Activated CD4-positive, alpha-beta T cell treated with anti-CD3 and anti-CD28 coated beads, Interleukin-2, Interleukin-6, amounts not matched to agents 100 ng/mL and 50 ng/mL, durations not matched to agents 16 hours and 8 hours (primary cell): ENCODE measurements at regions not wholly inside any gene's neighbourhood (a gene's known extent, or its start where the extent isn't known, plus 50 kb on each side); places are given as distances from the start of the nearest gene placed in this dataset.
A peak's percentile ranks its signal among the peaks of the same experiment; 100 is the strongest.

Experiments
- DNase-seq: peaks from one replicate; pipeline ENCODE4 v3.0.0-alpha.2; 2020

DNA sequence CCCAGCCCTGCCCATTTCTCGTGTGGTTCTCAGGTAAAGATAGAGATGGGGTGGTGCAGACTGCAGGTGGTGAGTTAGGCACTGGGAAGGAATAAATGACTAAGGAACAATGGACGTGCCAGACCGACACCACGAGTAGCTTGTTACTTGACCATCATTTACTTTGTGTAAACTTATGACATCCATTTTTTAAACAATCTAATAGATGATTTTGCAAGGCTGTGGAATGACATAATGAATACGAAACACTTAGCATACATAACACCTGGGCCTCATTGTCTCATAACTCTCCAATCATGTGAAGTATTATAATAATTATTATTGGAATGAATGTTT, 137.3 kb upstream of the CPEB2 start:
- DNase-seq = no peak

DNA sequence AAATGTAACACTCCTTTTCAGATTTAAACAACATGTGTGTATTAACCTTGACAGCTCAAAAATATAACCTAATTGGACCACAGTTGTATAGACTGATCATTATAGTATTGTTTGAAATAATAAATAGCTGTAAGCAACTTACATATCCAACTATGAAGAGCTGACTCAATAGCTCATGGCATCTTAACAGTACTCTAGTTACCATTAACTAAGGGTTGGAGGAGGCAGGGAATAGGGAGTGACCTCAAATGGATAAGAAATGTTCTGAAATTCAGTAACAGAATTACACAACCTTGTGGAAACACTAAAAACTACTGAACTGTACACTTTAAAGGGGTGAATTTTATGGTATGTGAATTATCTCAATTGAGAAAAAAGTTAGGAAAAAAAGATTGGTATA, 136.5 kb upstream of the CPEB2 start:
- no peak for DNase-seq

DNA sequence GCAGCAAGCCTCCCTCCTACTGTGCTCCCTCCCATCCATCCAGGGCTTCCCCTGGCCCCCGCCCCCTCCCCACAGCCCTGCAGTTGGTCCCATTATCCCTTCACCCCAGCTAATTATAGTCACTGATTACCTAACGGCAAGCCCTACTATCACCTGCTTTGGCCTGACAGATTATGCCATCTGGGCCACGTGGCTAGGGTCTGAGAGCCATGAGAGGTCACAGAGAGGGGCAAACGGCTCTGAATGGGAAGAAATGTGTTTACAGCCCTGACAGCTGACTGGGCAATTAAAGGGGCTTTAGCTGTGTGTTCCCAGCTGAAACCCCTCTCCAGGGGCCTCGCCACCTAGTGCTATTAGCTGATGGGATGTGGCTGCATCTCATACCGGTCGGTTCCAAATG, 134.4 kb upstream of the CPEB2 start:
- no peak for DNase-seq

DNA sequence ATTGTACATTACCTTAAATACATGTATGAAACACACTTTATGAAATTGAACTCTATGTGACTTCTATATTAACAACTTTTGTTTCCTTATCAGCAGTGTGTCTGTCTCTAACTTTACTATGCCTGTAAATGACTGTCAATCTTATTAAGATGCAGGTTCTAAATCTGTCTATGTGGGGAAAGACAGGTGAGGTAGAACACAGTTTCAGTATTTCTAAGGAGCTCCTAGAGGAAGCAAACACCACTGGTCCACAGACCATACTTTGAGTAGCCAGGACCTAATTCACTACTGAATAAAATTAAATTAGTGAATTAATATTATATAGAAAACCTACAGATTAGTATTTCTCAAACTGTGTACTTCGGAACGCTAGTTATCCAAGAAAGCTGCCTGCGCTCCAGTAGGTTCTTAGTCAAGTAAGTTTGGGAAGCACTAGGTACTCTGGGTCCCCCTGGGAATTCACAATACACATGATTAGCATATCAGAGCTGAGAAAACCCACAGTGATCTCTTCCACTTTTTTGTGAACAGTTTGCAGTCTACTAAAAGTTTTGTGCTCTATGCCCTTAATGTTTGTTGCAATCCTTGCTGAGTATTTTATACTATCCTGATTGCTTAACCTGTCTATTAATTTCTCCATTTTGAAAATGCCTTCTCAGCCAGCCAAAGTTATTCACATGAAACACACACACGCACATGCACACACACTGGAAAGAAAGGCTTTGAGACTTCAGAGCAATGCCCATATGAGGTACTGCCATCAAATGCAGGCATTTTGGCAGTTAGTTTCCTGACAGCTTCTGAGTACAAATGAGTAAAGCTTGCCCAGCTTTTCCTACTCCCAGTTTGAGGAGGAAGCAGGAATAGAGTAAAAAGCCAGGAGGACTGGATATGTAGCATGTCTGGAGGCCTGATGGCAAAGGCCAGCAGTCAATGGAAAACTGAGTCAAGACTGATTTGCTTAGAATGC, 133.6 kb upstream of the CPEB2 start:
- no peak for DNase-seq

DNA sequence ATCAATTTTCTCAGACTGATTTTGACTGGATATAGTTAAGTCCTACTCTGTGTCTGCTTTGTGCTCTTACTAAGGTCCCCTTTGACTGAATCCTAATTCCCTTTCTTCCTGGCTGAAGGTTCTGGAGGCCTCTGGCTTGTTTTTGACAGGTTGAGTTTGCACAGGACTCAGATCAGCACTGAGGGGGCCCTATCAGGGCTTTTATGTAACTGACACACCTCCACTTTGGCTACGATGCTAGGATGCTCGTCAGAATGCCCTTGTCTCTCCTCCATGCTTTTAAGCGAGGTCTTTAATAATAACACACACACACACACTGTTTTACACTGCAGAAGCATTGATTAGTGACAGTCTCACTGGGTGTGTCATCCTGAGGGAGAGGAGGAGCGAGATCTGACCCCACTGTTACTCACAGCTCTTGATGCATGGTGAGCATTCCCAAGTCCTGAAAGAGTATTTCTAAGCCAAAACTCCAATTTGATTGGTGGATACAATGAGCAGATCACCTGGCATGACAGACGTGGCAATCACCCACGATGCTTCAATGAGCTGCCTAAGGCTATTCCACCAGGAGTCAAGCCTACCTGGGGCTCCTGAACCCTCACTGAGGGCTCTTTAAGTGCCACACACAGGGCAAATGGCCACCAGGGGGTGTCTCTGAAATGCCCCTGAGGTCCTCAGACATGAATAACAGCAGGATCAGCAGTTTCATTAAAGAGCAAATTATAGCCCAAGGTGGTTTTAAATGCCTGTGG, 130.4 kb upstream of the CPEB2 start:
- DNase-seq = peak; percentile 19

DNA sequence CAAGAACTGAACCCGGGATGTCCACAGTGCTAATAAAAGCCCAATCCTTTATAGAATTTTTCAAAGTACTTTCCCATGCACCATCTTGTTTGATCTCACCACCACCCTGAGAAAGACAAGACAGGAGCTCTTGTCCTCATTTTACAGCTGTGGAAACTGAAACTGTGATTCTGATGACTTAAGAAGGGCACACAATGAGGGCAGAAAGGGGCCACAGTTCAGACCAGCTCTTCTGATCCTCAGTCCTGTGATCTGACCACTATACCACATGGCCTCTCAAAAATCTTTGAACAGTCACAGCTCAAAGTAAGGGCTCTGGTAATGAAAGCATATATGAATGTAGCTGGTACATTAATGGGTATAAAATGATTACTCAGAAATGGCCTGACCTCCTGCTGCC, 127.3 kb upstream of the CPEB2 start:
- DNase-seq = peak; percentile 14

DNA sequence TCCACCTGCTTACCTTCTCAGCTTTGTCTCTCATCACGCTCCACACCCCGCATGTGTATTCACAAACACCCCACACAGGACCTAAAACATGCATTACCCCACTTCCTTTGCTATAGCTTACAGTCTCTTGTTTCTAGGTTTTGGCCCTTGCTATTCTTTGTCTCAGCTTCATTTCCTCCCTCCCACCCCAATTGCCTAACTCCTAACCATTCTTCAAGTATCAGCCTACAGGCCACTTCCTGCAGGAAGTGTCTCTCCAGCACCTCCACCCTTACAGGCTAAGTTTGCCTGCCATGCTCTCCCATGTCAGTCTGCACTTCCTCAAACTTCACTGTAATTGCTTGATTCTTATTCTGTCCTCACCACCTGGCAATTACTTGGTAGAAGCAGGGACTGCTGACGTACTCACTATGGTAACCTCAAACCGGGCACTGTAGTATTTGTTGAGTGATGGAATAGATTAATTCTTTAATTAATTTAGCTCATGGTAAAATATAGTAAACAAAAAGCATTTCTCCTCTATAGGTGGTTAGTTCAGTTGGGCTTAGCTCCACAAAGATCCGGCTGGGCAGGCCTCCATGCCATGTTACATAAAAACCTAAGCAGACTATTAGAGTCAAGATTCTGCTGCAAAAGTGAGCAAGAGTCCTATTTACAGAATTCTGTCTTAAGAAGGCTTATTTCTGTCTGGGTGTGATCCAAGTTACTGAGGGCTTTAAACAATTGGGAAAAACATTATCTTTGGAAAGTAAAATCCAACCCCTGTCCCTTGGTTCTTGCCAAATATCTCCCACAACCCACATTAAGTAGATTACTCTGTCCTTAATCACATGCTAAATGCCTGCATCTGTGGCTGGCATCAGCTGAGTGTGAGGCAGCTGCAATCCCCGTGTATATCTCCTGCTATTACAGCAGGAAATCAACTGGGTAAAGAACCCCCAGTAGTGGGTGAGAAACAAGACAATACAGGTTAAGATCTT, 124.7 kb upstream of the CPEB2 start:
- peak; percentile 12 for DNase-seq

DNA sequence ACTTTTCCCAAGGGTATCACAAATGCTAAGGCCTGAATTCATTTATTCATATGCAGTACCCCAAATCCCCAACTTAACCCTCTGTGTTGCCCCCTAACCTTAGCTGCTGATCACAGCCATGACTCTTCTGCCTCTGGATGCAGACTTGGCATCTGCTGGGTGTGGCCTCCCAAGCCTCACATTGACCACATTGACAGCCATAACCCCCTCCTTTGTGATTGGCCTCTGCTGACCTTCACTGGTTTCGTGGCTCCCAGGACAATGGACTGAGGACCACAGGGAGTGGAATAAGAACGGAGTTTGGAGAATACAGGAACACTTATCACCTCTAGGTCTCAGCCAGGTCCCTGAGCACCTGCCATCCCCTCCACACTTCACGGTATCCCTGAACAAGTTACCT, 123.6 kb upstream of the CPEB2 start:
- DNase-seq = no peak

DNA sequence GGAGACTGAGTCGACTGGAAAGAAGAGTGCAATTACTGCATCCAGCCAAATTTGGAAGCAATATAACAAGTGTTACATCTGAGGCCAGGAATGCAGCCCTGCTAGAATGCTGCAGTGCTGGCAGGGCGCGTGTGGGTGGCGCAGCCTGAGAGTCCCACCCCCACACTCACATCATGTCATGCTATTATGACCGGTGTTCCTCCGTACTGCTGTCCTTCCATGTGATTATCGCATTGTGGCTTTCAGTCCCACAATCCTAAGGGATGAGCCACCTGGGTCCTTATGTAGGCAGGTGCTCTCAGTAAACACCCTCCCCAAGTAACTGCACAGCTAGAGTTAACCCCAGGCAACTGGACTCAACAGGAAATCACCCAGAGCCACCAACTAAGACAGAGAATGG, 122.6 kb upstream of the CPEB2 start:
- DNase-seq = no peak

DNA sequence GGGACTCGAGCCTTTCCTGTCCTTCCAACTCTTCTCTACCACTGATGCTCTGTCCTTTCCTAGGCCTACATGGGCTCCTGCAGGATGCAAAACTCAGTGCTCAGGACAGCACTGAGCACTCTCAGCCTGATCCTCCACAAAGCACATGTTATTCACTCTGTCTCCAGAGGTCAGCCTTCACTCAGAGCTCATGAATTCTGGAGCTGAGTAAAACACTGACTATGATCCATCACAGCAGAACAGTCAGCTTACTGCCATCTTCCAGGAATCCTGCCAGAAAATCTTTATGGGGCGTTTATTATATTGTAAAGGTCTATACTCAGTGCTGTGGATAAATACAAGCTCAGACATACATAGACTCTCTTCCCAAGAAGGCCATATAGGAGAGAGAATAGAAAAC, 121.5 kb upstream of the CPEB2 start:
- no peak for DNase-seq

DNA sequence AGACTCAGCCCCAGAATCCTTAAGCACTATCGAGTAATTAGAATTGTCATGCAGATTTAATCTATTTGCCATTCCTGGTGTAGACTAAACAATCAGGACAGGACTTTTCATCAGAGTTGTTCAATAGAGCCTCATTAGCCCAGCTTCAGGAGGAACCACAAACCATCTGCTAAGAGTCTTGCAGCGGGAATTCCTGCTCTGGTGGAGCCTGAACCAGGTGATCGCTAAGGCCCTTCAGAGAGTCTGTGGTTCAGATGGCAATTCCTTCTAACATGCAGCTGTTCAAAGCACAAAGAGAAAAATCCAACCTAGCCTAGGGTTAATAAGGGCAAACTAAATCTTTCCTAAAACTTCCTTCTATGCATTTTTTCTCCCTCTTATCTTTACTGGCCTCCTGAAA, 119.1 kb upstream of the CPEB2 start:
- DNase-seq = no peak

DNA sequence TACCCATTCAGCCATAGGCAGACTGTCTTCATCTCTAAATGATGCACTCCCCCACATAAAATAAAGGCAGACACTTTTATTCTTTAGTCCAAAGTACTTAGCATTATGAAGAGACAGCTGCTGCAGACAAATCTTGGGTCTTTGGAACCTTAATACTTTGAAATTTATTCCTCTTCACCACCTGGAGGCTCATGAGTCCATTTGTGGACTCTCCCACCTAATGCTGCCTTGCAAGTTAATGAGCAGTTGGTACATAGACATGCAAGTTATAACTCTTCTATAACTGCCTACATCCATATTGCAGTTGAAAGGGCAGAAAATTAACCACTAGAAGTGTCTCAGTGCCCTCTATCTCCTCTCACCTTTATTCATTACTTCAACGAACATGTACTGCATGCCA, 118.6 kb upstream of the CPEB2 start:
- no peak for DNase-seq

DNA sequence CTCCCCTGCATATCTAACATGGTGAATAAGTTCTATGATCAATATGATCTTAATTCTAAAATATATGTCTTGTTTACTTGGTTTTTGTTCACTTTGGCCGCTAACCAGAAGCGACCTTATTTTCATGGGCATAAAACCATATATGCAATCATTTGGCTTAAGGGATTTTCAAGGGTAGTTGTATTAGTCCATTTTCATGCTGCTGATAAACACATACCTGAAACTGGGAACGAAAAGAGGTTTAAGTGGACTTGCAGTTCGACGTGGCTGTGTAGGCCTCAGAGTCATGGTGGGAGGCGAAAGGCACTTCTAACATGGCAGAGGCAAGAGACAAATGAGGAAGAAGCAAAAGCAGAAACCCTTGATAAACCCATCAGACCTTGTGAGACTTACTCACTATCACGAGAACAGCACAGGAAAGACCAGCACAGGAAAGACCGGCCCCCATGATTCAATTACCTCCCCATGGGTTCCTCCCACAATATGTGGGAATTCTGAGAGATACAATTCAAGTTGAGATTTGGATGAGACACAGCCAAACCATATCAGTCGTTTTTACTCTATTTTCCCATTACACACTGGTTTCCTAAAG, 114.3 kb upstream of the CPEB2 start:
- no peak for DNase-seq

DNA sequence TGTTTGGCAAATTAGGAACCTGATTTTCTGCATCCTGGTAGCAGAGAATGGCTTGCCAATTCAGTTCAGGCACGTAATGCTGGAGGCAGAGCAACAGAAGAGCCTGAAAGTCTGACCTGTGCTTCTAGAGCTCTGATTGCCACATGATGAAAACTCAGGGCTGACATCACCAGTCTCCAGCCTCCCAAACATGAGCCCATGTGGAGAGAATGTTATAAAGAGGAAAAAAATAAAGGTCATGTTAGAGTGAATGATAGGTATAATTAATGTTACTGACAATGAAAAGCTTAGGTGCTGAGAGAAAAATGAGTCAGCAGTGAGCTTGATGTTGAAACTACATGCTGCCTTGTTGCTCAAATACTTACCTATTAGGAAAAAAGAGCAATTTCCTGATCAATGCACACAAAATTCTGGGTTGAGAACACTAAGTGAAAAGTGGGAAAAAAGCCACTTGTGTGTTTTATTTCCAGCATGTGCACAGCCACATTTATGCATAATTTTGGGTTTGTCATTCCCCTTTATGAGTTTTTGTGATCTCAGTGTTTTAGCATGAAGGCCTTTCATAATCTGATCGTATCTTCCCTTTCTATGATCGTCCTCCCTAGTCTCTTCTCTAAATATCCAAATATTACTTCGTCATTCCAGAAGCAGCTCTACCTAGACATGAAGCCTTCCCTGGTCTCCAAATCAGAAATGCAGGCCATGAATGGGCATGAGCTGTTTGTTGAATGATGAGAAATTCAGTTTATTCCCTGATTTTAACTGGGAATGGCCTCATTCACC, 113.3 kb upstream of the CPEB2 start:
- DNase-seq = no peak

DNA sequence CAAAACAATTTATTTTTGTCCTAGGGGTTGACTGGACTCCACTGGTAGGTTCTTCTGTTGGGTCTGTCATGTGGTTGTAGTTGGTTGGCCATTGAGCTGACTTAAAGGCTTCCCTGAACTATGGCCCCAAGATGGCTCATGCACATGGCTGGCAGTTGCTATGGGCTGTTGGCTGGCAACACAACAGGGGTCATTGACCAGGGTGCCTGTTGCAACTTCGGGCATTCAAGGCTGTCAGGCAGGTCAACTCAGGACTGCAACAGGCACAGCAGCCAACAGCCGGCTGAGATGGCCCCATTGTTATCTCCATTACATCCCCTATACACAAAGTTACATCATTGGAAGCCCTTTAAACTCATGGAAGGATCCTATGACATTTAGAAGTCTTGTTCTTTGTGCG, 109.7 kb upstream of the CPEB2 start:
- no peak for DNase-seq

DNA sequence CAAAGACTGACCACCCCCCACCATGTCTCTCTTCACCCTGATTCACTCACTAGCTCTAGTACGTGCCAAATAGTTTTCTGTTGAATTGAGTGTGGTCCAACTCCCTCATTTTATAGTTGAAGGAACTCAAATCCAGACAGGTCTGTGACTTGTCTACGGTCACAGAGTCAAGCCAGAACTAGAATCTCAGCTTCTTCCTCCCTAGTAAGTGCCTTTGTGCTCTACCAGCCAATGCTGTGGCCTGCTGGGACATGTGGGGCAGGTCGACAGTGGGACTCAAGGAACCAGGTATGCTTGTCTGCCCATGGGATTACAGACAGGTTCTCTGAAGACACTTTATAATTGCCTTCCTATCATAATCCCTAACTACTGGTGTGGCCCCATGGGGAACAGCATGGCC, 108.6 kb upstream of the CPEB2 start:
- no peak for DNase-seq

DNA sequence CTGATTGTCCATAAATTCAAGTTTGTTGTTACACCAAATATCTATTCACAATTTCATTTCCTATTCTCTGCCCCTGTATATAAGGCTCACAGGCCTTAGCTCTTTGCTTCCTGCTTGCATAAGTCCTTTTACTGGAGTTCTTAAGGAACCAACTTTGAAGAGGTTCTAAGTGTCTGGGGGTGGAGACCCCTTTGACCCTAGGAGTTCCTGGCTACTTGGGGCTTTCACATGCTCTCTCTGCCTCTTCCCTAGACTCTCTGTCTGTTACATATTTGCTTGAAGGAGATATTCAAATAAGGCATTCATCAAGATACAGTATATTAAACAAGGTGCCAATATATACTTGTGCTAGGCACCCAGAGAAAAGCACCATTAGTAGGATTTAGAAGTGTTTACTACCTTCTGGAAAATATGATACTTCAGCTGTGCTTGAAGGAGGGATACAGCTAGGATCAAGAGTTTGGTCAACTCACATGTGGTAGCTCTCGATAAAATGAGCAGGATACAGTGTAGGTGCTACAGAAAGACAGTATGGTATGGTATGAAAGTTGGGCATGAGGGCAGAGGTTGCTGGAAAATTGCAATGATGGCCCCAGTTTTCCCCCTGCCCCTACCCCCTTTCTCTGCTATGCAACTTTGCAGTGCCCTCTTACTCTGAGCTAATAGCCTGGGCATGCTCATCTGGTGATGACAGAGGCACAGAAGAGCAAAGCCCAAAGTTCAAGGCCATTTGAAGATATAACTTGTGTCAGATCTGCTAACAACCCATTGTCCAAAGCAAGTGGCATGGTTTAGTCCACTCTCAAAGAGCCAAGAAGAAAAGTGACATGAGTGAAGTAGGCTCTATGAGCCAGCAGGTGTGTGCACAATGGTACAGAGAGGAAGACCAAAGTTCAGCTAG, 107.6 kb upstream of the CPEB2 start:
- no peak for DNase-seq

DNA sequence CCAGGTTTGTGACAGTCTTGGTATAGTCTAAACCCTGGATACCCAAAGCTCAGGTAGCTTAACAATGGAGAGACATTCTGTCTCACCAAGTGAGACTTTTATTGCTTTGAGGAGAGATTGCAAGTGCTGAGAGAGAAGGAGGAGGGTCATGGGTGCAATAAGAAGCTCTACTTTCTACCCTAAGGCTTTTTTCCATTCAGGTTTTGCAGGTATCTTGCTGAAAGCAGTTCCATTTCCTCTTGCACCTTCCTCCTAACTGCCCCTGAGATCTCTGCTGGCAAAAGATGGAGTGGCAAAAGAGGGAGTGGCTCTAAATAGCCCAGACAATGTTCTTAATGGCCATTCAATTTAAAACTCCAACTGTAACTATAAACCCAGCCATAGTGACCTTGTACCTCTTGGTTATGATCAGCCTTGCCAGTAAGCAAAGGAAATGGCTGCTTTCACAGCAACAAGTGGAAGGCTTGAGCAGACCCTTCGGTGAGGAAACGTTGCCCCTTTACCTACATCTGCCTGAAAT, 105.6 kb upstream of the CPEB2 start:
- DNase-seq = no peak

DNA sequence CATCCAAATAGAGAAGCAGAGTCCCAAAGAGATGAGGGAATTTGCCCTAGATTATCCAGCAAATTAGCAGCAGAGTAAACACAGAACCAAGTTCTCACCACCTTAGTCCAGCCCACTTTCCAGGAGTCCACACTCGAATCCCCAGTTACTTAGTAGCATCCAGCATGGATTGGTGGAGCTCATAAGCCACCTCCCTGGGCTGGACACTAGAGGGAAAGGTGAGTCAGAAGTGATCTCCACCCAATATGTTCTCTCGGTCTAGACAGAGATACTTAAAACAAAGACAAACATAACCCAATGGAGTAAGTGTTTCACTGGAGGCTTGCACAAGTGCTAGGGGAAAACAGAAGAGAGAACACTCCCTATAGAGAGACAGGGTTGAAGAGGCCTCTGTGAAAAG, 105.1 kb upstream of the CPEB2 start:
- no peak for DNase-seq

DNA sequence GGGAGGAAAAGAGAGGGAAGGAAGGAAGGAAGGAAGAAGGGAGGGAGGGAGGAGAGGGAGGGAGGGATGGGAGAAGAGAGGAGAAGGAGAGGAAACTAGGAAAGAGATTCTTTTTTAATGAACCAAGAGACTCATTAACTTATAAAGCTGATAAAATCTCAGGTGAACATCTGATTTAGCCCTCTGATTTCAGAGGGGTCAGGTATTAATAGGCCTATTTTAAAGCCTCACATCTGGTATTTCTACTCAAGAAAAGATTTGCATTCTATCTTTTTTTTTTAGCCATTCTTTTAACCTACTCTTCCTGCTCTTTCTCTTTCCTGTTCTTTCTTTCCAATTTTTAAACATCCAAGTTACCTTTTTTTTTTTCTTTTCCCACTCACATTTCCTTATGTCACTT, 103.3 kb upstream of the CPEB2 start:
- DNase-seq = no peak

DNA sequence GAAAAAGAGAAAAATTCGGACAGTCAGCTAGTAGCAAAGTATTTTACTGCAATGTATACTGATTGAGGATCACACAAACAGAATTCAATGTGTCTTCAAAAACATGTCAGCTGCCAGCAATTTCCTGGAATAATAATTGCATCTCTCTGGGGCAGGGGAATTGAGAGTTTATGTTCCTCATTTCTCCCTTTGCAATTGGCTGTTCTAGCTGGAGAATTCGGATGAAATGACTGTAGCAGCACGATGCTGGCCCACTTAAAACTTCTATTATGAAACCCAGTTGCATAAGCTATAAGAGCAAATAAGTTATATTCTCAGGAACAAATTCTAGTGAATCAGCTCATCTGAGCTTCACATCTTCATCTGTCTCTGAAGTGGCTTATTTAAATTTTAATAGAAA, 99.9 kb upstream of the CPEB2 start:
- DNase-seq = no peak
